Fibroblast of lung (primary cell): ENCODE measurements at regions not wholly inside any gene's neighbourhood (a gene's known extent, or its start where the extent isn't known, plus 50 kb on each side); places are given as distances from the start of the nearest gene placed in this dataset.

Experiments used
- EZH2 ChIP-seq: IDR thresholded peaks from 2 replicates; pipeline ENCODE4 v1.5.1; 2012; ENCODE audit warnings: low read length, control low read depth, mild to moderate bottlenecking; ENCODE audit errors: missing control alignments
- TF ChIP-seq, protein P1 (sequence below), 2 donors: IDR thresholded peaks in 1 of 2; conservative IDR thresholded peaks in 1 of 2; 1 replicate in 1 of 2; 2 replicates in 1 of 2; pipeline ENCODE4 v1.5.1; 2011 to 2012; ENCODE audit warnings: low read length in 2 of 2, control low read depth in 1 of 2, inconsistent platforms in 1 of 2, low read depth in 1 of 2, mild to moderate bottlenecking in 1 of 2

DNA sequence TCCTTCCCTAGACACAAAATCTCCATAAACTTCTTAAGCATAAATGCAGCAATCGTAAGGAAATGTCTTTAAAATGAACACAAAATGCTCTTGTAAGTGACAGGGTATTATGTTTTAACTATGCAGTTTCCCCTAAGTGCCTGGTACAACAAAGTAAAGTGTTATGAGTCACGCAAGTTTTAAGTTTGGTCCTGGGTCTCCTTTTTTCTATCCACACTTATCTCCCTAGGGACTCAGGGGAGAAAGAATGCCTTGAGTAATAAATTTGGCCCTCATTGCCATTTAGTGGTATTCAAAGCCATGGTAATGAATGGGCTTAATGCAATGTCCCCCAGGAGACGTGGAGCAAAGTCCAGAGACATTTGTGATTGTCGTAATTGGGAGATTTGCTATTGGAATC lies 149.1 kb downstream of the MAGEB17 start:
- TF ChIP-seq, protein P1, sequence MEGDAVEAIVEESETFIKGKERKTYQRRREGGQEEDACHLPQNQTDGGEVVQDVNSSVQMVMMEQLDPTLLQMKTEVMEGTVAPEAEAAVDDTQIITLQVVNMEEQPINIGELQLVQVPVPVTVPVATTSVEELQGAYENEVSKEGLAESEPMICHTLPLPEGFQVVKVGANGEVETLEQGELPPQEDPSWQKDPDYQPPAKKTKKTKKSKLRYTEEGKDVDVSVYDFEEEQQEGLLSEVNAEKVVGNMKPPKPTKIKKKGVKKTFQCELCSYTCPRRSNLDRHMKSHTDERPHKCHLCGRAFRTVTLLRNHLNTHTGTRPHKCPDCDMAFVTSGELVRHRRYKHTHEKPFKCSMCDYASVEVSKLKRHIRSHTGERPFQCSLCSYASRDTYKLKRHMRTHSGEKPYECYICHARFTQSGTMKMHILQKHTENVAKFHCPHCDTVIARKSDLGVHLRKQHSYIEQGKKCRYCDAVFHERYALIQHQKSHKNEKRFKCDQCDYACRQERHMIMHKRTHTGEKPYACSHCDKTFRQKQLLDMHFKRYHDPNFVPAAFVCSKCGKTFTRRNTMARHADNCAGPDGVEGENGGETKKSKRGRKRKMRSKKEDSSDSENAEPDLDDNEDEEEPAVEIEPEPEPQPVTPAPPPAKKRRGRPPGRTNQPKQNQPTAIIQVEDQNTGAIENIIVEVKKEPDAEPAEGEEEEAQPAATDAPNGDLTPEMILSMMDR (conservative IDR thresholded peaks at IDR 0.05 in 1 of 2, IDR thresholded peaks at IDR 0.05 in 1 of 2; ENCODE audit: low read depth in 1 of 2, low read length in 2 of 2) = no peak
- TF ChIP-seq EZH2 = no peak
